ENCODE measurements at regions not wholly inside any gene's neighbourhood (a gene's known extent, or its start where the extent isn't known, plus 50 kb on each side); places are given as distances from the start of the nearest gene placed in this dataset.

DNA sequence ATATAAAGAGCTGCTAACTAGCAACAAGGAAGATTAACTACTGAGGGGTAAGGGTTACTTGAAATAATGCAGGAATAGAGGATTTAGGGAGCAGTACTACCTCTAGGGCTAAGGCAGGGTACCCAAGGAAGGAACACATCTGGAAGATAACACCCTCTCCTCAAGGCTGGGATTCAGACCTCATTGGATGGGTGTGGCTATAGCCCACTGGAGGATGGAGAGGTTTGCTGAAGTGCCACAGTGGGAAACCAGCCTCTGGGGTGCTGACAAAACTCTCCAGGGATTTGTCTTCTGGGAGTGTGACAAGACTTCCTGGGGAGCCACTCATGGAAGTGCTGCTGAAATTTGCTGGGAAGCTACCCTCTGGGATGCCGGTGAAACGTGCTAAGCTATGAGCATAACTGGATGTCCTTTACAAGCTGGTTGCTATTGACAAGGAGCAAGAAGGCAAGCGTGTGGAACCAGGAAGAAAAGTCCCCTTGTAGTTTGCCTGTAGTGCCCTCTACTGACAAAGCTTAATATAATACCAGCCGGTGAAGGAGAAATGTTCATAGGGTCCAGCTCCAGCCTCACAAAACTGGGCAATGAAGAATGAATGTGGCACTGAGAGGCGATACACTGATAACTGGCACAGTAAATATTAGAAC, 122.8 kb upstream of the USP24 start:
- Histone ChIP-seq H3K9me3 (no peaks in the 10 kb centered on the region), H3K27ac (no peak overlapping the region), H3K27me3 (no peaks in the 10 kb centered on the region), H3K36me3 (no peaks in the 10 kb centered on the region), H3K4me1 (no peaks in the 10 kb centered on the region), H3K4me3 (no peak overlapping the region)
- 33% methylated on average over 5 of the region's 5 CpGs for WGBS (ENCODE audit: insufficient coverage, low coverage, low lambda C conversion rate, missing lambda C conversion rate)
- intact Hi-C loops (cut with DNase I), result no loop called here
- DNase-seq (no peak), ATAC-seq (peak; percentile 65 to 81 (median 74))
- TF ChIP-seq, protein P1, sequence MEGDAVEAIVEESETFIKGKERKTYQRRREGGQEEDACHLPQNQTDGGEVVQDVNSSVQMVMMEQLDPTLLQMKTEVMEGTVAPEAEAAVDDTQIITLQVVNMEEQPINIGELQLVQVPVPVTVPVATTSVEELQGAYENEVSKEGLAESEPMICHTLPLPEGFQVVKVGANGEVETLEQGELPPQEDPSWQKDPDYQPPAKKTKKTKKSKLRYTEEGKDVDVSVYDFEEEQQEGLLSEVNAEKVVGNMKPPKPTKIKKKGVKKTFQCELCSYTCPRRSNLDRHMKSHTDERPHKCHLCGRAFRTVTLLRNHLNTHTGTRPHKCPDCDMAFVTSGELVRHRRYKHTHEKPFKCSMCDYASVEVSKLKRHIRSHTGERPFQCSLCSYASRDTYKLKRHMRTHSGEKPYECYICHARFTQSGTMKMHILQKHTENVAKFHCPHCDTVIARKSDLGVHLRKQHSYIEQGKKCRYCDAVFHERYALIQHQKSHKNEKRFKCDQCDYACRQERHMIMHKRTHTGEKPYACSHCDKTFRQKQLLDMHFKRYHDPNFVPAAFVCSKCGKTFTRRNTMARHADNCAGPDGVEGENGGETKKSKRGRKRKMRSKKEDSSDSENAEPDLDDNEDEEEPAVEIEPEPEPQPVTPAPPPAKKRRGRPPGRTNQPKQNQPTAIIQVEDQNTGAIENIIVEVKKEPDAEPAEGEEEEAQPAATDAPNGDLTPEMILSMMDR (IDR thresholded peaks at IDR 0.05), result peak; percentile 32 to 48 (median 34)
- no peak for TF ChIP-seq POLR2A (IDR thresholded peaks at IDR 0.05)

DNA sequence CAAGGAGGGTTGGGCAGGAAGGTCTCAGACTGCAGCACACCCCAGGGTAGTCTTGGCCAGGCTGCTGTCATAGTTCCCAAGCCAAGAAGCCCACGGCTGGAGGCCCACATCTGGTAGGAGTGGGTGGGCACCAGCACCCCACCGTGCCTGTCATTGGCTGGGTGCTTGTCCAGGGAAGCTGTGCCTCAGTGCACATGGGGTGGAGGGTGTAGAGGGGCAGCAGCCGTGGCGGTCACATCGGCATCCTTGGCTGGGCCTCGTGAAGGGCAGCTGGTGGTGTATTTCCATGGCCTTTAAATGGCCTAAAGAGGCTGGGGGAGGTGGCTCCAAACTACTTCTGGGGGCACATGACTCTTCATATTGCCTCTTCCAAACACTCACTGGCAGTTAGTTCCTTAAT, 119.6 kb upstream of the USP24 start:
- WGBS (ENCODE audit: insufficient coverage, low coverage, low lambda C conversion rate, missing lambda C conversion rate), result no CpG with 5 or more reads among the region's 6 CpGs

DNA sequence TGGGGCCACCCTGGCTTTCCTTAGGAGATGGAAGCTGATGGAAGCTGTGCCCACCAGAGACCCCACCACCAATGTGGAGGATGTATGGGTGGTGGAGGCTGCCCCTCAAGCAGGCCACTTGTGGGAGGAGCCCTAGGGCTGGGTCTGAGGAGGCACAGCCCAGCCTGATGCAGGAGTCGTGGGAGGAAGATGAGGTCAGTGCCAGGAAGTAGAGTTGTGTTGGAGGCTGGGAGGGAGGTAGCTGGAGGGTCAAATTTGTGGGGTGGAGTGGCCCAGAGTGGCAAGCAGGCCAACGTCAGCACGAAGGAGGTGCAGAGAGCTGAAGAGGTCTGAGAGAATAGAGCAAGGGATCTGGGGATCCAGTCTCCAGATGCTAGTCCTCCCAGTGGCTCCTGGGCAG, 119.0 kb upstream of the USP24 start:
- DNase-seq (no peak), ATAC-seq (no peak)
- TF ChIP-seq, protein P1 (IDR thresholded peaks at IDR 0.05), result no peak
- TF ChIP-seq POLR2A (IDR thresholded peaks at IDR 0.05), result no peak
- no peaks in the 10 kb centered on the region for H3K9me3 ChIP-seq
- no peaks in the 10 kb centered on the region for H3K27me3 ChIP-seq
- intact Hi-C loops (cut with DNase I), result no loop called here
- no peak overlapping the region for H3K27ac ChIP-seq
- no peaks in the 10 kb centered on the region for H3K4me1 ChIP-seq
- H3K36me3 ChIP-seq, result no peaks in the 10 kb centered on the region
- WGBS (ENCODE audit: insufficient coverage, low coverage, low lambda C conversion rate, missing lambda C conversion rate), result 82% methylated on average over 2 of the region's 3 CpGs
- no peak overlapping the region for H3K4me3 ChIP-seq

More for the DNA sequence above, 119.6 kb upstream of the USP24 start:
- no peak overlapping the region for H3K27ac ChIP-seq
- no peaks in the 10 kb centered on the region for H3K36me3 ChIP-seq
- H3K27me3 ChIP-seq, result no peaks in the 10 kb centered on the region
- ATAC-seq (no peak), DNase-seq (no peak)
- intact Hi-C loops (cut with DNase I), result no loop called here
- TF ChIP-seq, protein P1 (IDR thresholded peaks at IDR 0.05), result no peak
- TF ChIP-seq POLR2A (IDR thresholded peaks at IDR 0.05), result no peak
- no peak overlapping the region for H3K4me3 ChIP-seq
- no peaks in the 10 kb centered on the region for H3K9me3 ChIP-seq
- H3K4me1 ChIP-seq, result no peaks in the 10 kb centered on the region

DNA sequence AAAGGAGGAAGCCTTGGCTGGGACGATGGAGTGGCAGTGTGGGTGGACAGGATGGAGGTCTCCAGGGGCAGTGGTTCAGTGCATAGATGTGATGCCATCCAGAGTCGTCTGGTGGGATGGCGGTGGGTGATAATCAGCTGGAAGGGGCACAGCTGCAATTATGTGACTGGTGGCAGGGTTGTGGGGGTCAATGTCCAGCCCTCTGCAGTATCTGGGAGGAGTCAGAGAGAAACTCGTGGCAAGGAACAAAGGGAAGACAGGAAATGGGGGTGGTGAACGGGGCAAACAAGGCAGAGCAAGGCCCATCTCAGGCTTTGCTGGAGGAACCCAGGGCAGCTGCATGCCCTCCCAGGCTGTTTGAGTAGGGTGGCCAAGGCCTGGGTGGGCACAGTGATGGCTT, 118.3 kb upstream of the USP24 start:
- DNase-seq, result no peak
- H3K4me1 ChIP-seq, result no peaks in the 10 kb centered on the region
- 70% methylated on average over 5 of the region's 5 CpGs for WGBS (ENCODE audit: insufficient coverage, low coverage, low lambda C conversion rate, missing lambda C conversion rate)
- H3K36me3 ChIP-seq, result no peaks in the 10 kb centered on the region
- ATAC-seq, result peak in 1 of 4 donors; percentile 14
- H3K4me3 ChIP-seq, result no peak overlapping the region
- no peaks in the 10 kb centered on the region for H3K27me3 ChIP-seq
- no peaks in the 10 kb centered on the region for H3K9me3 ChIP-seq
- no peak overlapping the region for H3K27ac ChIP-seq
- intact Hi-C loops (cut with DNase I), result no loop called here
- TF ChIP-seq POLR2A (IDR thresholded peaks at IDR 0.05), result no peak
- TF ChIP-seq, protein P1 (IDR thresholded peaks at IDR 0.05), result no peak
